CD1c-positive myeloid dendritic cell (primary cell): ENCODE measurements at regions not wholly inside any gene's neighbourhood (a gene's known extent, or its start where the extent isn't known, plus 50 kb on each side); places are given as distances from the start of the nearest gene placed in this dataset.

ENCODE experiments used
- DNase-seq: peaks from one replicate; pipeline ENCODE4 v3.0.0-alpha.2; 2016; ENCODE audit errors: extremely low spot score

GRCh38 chr2:5339473-5339872, 352.7 kb upstream of the SOX11 start:
- no peak for DNase-seq

DNA sequence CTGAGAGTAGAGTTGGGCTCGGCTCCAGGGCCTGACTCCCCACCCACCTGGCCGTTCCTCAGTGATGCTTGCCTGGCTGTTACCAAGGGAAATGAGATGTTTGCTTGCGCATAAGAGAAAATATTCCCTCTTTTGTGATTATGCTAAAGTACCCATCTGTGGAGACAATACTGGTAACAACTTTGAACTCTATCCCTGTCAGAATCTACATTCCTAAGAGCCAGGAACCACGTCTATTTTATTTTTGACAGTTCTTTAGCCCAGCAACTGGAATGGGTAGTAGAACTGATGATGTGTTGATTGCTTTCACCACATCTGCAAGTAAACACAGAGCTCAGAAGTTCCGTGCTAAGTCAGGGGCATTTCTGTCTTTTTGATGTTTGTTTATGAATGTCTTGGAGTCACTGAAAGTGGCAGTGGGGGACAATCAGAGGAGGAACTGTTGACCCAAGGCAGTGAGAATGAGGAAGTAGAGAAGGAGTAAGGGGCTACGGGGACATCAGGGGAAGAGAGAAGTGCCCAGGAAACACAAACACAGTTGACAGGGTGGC, 348.3 kb upstream of the SOX11 start:
- no peak for DNase-seq

- DNase-seq: no peak
Observed at GRCh38 chr2:5352286-5352685, 339.9 kb upstream of the SOX11 start.

DNA sequence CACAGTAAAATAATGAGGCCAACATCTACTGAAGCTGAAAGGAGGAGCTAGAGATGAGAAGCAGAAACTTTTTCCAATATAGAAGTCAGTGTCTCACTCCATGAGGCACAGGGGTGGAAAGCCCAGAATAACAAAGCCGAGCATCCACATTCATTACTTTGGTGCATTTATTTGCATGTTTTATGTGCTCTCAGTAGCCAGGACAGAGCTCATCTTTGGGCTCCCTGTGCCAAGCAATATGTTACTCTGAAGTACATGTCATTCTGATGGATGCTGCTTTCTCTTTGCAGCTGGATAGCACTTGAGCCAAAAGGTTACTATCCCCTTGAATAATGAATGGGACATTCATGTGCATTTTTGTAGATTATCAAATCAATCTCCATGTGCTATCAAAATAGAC, 338.6 kb upstream of the SOX11 start:
- no peak for DNase-seq

DNA sequence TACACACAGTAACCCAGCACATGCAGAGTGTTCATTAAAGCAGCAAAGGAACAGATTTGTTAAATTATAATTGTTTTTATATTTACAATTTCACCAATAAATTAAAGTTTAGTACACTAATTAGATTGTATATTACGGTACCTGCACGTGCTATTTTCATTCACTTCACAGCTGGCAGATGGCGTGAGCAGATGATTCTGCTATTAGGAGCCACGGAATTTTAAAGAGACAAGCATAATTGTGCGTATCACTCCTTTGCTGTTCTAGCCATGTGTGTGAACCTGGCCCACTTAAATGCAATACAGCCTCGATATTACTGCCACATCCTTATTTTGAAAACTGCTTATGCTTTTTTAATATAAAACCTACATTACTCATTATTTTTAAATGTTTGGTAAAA, 332.8 kb upstream of the SOX11 start:
- no peak for DNase-seq

GRCh38 chr2:5360081-5360480, 332.1 kb upstream of the SOX11 start:
- no peak for DNase-seq

DNA sequence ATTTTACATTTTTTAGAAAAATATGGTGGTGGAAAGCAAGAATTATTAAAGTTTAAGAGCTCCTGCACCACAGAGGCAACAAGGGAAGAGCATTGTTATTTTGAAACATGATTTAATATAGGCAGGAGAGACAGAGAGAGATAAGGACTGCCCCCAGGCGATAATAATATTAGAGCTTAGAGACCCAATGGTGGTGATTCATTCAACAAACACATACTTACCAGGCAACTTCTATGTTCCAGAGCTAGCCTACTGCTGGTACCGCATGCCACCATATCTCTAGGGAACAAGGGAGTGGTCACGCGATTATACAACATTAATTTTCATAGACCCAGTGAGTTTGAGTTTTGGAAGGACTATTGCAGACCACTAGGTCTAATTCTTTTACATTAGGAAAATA, 327.8 kb upstream of the SOX11 start:
- no peak for DNase-seq

DNA sequence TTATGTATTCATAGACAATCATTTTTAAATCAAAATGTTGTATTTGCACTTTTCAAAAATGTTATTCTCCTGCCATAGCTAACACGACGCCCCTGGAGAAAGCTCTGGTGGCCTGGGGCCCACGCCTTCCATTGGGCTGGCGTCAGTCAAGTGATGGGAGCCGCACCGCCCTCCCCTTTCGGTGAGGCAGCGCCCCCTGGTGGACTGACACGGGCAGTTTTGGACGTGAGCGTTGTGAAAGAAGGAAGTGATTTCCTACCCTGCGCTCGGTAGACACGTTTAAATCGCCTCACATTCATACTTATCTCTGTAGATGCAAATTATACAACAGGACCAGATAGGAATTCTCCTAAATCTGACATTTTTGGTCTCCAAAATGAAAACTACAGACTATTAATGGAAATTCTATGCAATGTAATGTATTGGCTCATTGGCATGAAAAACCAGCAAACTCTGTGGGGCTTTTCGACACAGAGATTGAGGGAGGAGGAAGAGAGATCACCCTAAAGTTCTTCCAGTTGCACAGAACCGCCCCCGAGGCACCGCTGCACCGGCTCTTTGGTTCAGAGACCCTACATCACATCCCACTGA, 326.2 kb upstream of the SOX11 start:
- peak; percentile 69 for DNase-seq

DNA sequence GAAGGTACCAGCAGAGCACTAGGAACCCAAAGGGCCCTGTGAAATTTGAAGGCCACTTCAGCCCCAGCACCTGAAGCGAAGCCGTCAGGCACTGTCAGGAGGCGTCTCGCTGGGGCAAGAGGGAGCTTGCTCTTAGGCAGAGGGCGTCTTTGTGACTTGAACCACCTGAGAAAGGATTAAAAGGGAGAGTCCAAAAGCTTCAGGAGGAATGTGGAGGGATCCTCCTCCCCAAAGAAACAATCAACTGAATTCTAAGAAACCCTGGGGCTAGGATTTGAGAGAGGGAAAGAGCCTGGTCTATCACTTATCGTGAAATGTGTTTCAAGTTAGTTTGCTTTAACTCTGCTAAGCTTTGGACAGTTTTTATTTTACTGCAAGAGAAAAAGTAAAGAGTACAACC, 324.9 kb upstream of the SOX11 start:
- no peak for DNase-seq

DNA sequence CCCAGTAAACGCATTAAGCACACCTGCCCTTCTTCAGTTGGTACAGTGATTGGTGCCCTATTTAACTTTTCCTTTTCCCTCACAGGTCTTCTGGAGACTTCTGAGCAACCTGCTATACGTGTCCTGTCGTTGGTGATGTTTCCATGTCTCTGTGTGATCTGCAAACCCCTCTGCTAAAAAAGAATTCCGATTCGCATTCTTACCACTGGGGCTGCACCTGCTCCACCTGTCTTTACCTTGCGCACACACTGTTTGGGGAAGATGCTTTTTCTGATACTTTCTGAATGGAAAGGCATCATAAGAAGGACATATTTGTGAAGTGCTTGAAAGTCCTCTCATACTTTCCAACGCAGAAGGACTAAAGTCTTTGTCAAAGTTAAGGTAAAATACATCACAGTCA, 323.9 kb upstream of the SOX11 start:
- DNase-seq: no peak

DNA sequence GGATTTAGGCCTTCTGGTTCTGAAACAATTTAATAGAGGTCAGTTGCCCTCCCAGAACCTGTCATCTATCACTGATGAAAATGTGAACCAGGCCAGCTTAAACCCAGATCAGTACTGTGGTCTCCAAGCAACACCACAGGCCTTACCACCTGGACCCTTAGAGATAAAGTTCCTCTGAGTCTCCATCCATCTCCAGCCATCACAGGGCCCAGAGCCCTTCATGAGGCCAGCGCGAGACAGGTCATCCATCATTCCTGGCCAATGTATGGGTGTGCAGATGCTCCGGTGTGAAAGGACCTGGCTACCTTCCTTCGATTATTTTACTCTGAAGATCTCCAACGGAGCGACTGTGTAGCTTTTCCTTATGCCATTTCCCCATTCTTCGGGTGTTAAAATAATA, 322.7 kb upstream of the SOX11 start:
- no peak for DNase-seq

DNA sequence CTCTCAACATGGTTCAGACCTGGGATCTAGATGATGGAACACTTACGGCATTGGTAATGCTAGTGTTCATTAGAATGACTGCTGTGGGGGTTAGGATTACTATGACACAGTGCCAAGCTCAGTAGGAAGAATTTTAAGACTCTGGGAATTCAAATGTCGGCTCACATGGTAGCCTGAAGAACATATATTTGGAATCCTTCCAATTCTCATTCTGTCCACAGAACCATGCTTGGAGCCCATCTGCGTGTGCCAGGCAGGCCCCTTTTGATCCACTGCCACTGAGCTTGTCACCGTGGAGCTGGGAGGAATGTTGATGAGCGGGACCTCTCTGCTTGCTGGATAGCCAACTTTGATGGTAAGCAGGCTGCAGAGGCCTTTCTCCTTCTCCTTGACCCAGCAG, 322.0 kb upstream of the SOX11 start:
- DNase-seq: no peak

GRCh38 chr2:5372141-5372540, 320.0 kb upstream of the SOX11 start:
- no peak for DNase-seq

DNA sequence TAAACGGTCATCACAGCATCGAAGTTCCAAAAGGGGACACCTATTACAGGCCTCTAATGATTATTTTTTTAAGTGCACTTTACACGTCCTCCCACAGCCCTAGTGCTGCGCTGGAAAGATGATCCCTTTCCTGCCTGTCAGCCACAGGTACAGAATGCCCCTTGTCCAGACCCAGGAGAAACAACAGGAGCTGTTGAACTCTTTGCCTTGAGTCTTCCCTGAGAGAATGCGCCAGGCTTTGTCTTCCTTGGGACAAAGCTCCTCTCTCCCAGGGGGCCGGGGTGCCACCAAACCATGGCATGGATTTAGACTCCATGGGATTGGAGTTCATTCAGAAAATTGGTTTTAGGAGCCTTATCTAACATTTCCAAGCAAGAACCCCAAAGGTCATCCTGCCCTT, 319.0 kb upstream of the SOX11 start:
- DNase-seq: no peak

GRCh38 chr2:5374762-5375161, 317.4 kb upstream of the SOX11 start:
- DNase-seq: no peak

- DNase-seq: no peak
Observed at GRCh38 chr2:5377323-5377722, 314.9 kb upstream of the SOX11 start.

DNA sequence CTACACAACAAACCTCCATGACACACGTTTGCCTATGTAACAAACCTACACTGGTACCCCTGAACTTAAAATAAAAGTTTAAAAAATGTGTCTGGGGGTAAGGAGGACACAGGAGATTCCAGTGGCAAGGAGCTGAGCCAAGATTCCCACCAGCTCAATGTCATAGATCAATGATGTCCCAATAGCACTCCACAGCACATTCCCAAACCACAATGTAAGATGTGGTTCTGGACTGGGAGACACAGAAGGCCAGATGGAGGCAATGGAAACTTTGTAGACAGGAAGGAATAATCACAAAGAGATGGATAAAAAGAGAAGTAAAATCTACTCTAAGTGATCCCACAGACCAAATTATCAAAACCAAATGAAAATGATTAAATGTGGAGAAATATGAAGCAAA, 312.4 kb upstream of the SOX11 start:
- no peak for DNase-seq

- no peak for DNase-seq
Observed at GRCh38 chr2:5385596-5385995, 306.6 kb upstream of the SOX11 start.

- no peak for DNase-seq
Observed at GRCh38 chr2:5387406-5387805, 304.8 kb upstream of the SOX11 start.

DNA sequence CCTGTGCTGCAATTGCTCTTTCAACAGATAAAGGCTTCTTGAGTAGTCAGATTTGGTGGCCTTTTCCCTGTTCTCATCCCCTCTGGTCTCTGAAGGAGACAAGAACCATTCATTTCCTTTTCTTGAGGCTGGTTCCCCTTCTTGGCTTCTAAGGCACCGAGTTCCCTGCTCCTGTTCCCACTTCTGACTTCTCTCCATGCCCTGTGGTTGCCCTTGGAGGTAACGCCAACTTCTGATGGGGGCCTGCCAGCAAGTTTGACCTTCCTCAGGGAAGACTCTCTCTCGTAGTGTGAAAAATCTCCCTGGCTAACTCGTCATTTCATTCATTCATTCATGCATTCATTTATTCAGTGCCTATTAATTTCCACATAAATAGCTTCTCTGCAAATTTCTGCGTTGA, 302.4 kb upstream of the SOX11 start:
- DNase-seq: no peak

DNA sequence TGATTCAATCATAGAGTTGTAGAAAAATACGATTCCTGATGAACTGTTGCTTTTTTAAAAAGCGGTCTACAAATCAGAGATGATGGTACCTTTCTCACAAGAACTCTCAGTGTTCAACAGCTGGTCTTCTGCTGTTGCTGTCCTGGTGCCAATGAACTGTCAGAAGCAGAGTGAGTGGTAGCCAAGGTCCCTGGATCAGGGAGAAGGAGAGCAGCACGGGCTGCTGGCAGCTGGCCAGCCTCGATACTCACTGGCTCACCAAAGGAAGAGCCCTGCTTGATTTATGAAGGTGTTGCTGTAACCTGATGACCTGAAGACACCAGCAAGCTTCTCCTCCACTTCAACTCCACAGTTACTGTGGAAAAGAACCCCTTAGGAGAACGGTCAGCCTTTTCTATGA, 300.8 kb upstream of the SOX11 start:
- DNase-seq: no peak

DNA sequence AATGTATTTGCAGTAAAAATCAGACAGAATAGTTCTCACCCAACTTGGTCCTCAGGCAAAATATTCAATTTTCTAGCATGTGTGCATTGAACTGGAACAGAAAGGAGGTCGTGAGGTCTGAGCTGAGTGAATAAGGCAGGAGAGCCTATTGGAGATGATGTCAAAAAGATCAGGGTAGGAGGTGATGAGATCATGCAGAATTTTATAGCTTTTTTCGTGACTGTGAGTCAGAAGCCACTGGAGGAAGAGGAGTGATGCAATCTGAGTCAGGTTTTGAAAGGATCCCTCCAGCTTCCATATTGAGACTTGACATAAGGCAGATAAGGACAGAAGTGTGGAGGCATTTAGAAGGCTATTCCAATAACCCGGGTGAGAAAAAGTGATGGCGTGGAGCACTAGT, 299.5 kb upstream of the SOX11 start:
- DNase-seq: no peak

GRCh38 chr2:5393474-5393873, 298.7 kb upstream of the SOX11 start:
- DNase-seq: no peak

GRCh38 chr2:5394223-5394622, 298.0 kb upstream of the SOX11 start:
- DNase-seq: no peak
